ENCODE measurements at regions not wholly inside any gene's neighbourhood (a gene's known extent, or its start where the extent isn't known, plus 50 kb on each side); places are given as distances from the start of the nearest gene placed in this dataset.

DNA sequence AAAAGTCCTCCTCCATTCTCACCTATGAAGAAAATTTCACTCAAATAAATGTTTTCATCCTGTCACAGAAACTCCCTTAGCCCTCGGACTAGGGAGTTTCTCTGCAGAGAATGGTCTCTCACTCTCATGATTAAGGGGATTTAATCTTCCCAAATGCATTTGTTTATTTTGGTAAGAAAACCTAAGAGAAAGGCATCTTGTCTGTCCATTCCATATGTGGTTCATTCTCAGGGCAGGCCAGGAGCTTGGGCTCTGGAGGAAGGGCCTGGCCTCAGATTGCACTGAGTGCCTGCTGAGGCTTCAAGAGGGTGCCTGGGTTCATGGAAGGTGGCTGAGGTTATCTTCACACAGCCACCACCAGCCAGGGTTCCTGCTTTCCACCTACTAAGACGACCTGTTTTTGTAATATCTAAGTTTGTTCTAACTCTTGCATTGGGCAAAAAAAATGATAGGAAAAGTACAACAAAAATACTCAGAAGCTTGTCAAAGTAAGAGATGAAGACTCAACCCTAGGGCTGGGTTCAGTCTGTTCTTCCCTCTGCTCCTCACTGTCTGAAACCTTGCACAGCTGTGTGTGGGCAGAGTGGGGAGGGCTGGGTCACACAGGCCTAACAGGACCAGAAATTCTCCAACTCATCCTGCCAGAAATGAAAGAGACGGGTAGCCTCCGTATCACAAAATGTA, 186.7 kb downstream of the CXCL12 start:
- peaks cover 6% of the 10 kb centered on the region for H3K27me3 Mint-ChIP-seq (ENCODE audit: low read depth)
- no peak overlapping the region for H3K4me3 Mint-ChIP-seq
- ATAC-seq (no peak), DNase-seq (no peak)
- H3K4me1 Mint-ChIP-seq (ENCODE audit: low read depth) = no peaks in the 10 kb centered on the region
- no peaks in the 10 kb centered on the region for H3K9me3 Mint-ChIP-seq
- no peaks in the 10 kb centered on the region for H3K36me3 Mint-ChIP-seq (ENCODE audit: insufficient read depth)

DNA sequence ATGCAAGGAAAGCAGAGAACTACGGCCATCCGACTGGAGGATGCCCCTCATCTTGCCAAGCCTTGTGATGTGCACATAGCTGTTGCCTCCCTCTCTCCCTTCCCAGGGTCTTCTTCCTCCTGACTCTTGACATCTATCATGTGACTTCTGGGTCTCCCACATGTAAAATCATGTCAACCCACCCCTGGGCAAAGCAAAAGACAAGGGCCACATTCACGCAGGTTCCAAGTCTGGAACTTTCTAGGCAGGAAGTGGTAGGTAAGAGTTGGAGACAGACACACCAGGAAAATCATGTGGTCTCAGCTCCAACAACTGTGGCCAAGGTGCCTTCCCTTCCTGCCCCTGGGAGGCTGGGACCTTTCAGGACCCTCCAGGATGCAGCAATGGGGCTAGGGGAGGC, 187.3 kb downstream of the CXCL12 start:
- ATAC-seq (no peak), DNase-seq (no peak)
- no peaks in the 10 kb centered on the region for H3K4me1 Mint-ChIP-seq (ENCODE audit: low read depth)
- H3K36me3 Mint-ChIP-seq (ENCODE audit: insufficient read depth) = no peaks in the 10 kb centered on the region
- no peak overlapping the region for H3K4me3 Mint-ChIP-seq
- H3K27me3 Mint-ChIP-seq (ENCODE audit: low read depth) = peaks cover 6% of the 10 kb centered on the region
- no peaks in the 10 kb centered on the region for H3K9me3 Mint-ChIP-seq

DNA sequence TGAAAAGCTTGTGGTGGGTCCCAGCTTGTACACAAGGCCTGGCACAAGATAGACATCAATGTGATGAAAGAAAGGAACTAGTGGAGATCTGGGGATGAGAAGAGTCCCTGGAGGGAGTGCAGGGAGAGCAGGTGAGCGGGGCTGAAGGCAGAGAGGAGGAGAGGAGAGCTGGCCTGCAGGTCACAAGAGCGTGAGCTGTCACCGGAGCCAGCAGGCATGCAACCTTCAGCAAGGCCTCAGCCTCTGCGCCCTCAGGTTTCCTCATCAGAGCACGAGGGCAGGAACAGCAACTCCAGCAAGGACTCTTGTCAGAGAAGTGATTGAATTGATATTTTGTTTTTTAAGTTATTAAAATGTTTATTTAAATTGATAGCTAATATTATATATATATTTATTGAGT, 188.6 kb downstream of the CXCL12 start:
- no peaks in the 10 kb centered on the region for H3K9me3 Mint-ChIP-seq
- H3K36me3 Mint-ChIP-seq (ENCODE audit: insufficient read depth) = no peaks in the 10 kb centered on the region
- peaks cover 6% of the 10 kb centered on the region for H3K27me3 Mint-ChIP-seq (ENCODE audit: low read depth)
- no peak overlapping the region for H3K4me3 Mint-ChIP-seq
- no peaks in the 10 kb centered on the region for H3K4me1 Mint-ChIP-seq (ENCODE audit: low read depth)
- DNase-seq (no peak), ATAC-seq (no peak)

DNA sequence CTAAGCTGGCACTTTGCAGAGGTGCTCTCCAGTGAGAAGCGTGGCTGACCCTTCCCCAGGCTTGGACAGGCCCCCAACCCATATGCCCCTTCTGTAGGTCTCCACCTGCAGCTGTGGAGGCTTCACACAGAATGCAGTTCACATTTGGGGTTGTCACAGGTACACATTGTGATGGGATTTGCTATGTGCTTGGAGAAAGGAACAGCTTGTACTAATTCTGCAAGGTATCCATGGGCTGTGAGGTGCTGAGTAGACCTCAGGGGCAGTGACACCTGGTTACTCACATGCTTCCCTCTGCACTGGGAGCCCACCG, 188.9 kb downstream of the CXCL12 start:
- Mint-ChIP-seq H3K4me3 (no peak overlapping the region), H3K4me1 (ENCODE audit: low read depth) (no peaks in the 10 kb centered on the region), H3K9me3 (peaks cover 2% of the 10 kb centered on the region), H3K36me3 (ENCODE audit: insufficient read depth) (no peaks in the 10 kb centered on the region), H3K27me3 (ENCODE audit: low read depth) (peaks cover 6% of the 10 kb centered on the region)
- ATAC-seq = no peak
- no peak for DNase-seq

DNA sequence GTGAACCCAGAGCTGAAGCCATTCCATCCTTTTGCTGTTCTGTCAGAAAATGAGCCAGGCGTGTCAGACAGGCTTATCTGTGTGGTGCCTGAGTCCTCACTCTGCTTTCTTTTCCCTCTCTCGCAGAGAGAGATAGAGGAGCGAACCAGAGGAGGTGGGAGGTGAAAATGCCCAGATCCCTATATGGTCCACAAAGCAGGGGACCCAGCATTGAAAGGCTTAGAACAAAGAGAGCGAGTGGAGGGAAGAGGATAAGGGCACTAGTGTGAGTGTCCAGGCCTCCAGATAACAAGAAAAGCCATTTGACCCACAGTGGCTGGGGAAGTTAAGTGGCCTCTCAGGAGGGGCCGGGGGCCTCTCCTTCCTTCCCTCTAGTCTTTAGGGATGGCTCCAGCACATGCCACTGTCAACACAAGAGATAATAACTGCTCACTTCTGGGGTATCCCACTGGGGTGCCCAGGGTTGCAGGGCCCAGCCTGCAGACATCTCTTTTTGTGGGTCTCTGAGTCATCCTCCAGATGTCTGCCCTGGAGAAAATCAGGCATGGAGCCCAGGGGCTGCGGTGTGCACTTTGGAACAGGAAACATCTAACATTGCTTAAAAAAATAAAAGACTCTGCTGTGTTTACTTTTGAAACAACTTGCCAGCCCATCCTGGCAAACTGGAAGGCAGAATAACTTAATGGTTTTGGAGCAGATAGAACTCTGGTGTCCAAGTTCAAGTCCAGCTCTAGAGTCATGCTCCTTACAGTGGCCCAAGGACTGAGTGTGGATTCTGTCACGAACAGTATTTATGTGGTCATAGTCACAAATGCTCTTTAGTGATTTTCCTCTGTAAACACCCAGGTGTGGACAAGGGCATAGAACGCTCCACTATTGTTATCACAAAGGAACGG, 189.5 kb downstream of the CXCL12 start:
- DNase-seq (no peak), ATAC-seq (no peak)
- H3K4me1 Mint-ChIP-seq (ENCODE audit: low read depth) = no peaks in the 10 kb centered on the region
- H3K27me3 Mint-ChIP-seq (ENCODE audit: low read depth) = peaks cover 6% of the 10 kb centered on the region
- H3K9me3 Mint-ChIP-seq = peaks cover 5% of the 10 kb centered on the region
- no peak overlapping the region for H3K4me3 Mint-ChIP-seq
- no peaks in the 10 kb centered on the region for H3K36me3 Mint-ChIP-seq (ENCODE audit: insufficient read depth)

DNA sequence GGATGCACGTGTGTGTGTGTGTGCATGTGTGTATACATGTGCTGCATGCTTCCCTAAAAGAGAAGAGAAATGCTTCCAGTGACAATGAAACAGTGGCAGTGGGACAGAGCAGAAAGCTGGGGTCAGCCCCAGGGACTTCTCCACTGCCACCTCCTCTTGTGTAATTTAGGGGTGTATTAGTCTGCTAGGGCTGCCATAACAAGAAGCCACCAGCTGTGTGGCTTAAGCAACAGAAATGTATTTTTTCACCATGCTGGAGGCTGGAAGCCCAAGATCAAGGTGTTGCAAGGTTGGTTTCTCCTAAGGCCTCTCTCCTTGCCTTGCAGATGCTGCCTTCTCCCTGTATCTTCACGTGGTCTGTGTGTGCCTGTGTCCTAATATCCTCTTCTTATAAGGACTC, 190.5 kb downstream of the CXCL12 start:
- Mint-ChIP-seq H3K36me3 (ENCODE audit: insufficient read depth) (no peaks in the 10 kb centered on the region), H3K27me3 (ENCODE audit: low read depth) (peaks cover 6% of the 10 kb centered on the region), H3K4me3 (no peak overlapping the region), H3K9me3 (peaks cover 5% of the 10 kb centered on the region), H3K4me1 (ENCODE audit: low read depth) (no peaks in the 10 kb centered on the region)
- ATAC-seq (no peak), DNase-seq (no peak)

DNA sequence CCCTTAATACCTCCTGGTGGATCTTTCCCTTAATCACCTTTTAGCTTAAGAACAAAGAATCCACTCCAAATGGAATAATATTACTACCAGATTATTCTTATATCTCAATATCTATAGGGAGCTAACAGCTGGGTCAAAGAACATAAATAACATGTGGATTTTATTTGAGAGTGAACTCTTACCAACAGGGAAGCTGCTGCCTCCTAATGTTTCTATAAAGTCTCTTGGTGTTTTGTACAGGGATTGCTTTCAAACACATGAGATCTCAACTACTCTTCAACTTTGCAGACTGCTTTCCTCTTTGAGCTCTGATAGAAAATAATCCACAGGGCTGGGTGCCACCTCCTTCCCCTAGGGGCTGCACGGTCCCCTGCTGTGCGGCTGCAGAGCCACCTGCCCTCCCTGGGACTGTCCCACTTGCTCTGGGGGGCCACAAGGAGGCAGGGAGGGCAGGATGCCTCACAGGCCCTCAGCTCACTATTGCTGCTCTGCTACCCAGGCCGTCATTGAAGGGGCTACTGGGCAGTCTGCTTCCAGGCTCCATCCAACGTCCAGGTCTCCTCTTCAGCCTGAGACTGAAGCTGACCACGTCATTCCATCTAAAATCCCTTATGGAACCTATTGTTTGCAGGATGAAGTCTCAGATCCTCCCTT, 191.2 kb downstream of the CXCL12 start:
- H3K36me3 Mint-ChIP-seq (ENCODE audit: insufficient read depth) = no peaks in the 10 kb centered on the region
- peaks cover 6% of the 10 kb centered on the region for H3K27me3 Mint-ChIP-seq (ENCODE audit: low read depth)
- H3K4me1 Mint-ChIP-seq (ENCODE audit: low read depth) = no peaks in the 10 kb centered on the region
- H3K4me3 Mint-ChIP-seq = no peak overlapping the region
- peaks cover 5% of the 10 kb centered on the region for H3K9me3 Mint-ChIP-seq
- ATAC-seq (no peak), DNase-seq (no peak)

DNA sequence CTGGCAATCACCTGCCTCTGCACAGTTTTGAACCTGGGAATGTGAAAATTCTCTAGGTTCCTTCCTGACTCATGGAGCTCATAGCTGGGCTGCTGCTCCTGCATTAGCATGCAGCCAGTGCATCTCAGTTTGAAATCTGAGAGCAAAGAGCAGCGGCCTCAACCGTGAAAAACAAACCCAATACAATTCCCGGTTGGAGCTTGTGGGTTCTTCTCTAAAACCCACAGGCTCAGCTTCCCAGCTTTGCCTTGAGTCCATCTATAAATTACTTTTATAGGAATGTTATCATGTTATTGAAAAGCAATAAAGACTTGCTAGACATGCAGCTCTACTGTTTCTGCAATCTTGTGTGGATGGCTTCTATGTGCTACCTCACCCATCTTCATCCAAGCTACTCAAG, 191.7 kb downstream of the CXCL12 start:
- peaks cover 6% of the 10 kb centered on the region for H3K27me3 Mint-ChIP-seq (ENCODE audit: low read depth)
- H3K9me3 Mint-ChIP-seq = peaks cover 5% of the 10 kb centered on the region
- H3K4me3 Mint-ChIP-seq = no peak overlapping the region
- H3K36me3 Mint-ChIP-seq (ENCODE audit: insufficient read depth) = no peaks in the 10 kb centered on the region
- ATAC-seq (no peak), DNase-seq (no peak)
- H3K4me1 Mint-ChIP-seq (ENCODE audit: low read depth) = no peaks in the 10 kb centered on the region

DNA sequence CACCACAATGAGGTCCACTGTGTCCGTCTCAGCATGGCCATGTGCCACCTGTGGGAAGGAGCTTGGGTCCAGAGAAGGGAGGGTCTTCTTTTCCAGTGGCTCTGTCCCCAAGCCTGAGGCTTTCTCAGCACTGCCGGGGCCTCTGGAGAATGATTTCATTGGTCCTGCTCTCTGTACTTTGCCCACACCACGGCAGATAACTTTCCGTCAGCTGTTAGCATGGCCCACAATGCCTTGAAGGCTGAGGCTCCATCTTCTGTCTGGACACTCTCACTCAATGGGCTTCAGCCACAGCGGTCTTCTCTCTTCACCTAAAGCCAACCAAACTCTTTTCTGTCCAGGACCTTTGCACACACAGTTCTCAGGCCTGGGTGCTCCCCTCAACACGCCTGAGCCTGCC, 192.5 kb downstream of the CXCL12 start:
- Mint-ChIP-seq H3K36me3 (ENCODE audit: insufficient read depth) (no peaks in the 10 kb centered on the region), H3K9me3 (peaks cover 5% of the 10 kb centered on the region), H3K4me3 (no peak overlapping the region), H3K4me1 (ENCODE audit: low read depth) (no peaks in the 10 kb centered on the region), H3K27me3 (ENCODE audit: low read depth) (peaks cover 6% of the 10 kb centered on the region)
- ATAC-seq (no peak), DNase-seq (no peak)

DNA sequence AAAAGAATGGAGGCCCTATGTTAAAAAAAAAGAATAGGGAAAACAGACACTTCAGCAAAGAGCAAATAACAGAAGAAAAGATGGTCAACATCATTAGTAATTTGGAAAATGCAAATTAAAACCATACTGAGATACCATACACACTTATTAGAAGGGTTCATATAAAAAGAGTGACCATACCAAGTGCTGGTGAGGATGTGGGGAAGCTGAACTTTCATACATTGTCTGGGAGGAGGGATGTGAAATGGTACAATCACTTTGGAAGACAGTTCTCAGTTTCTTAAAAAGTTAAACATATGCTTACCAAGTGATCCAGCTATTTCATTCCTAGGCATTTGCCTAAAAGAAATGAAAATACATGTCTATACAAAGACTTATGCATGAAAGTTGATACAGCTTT, 194.4 kb downstream of the CXCL12 start:
- Mint-ChIP-seq H3K27me3 (ENCODE audit: low read depth) (no peaks in the 10 kb centered on the region), H3K9me3 (peaks cover 5% of the 10 kb centered on the region), H3K4me3 (no peak overlapping the region), H3K4me1 (ENCODE audit: low read depth) (no peaks in the 10 kb centered on the region), H3K36me3 (ENCODE audit: insufficient read depth) (no peaks in the 10 kb centered on the region)
- DNase-seq (no peak), ATAC-seq (no peak)

DNA sequence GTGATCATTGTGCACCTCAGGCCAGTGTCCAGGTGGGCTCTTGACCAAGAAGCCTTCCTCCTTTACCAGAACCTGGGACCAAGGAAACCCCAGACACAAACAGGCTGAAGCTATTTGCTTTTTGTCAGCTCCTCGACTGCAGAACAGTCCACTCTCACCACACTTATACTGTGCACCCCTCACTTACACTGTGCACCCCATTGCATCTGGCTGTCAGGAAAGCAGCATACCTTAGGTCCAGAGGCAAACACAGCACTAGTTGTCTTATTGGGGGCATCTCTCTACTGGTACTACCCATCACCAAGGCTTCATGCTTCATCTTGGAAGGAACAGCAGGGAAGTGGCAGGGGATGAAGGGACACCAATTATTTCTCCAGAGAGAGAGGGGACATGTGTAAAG, 198.1 kb downstream of the CXCL12 start:
- DNase-seq (no peak), ATAC-seq (no peak)
- H3K4me3 Mint-ChIP-seq = no peak overlapping the region
- no peaks in the 10 kb centered on the region for H3K36me3 Mint-ChIP-seq (ENCODE audit: insufficient read depth)
- H3K4me1 Mint-ChIP-seq (ENCODE audit: low read depth) = no peaks in the 10 kb centered on the region
- peaks cover 5% of the 10 kb centered on the region for H3K9me3 Mint-ChIP-seq
- H3K27me3 Mint-ChIP-seq (ENCODE audit: low read depth) = no peaks in the 10 kb centered on the region

DNA sequence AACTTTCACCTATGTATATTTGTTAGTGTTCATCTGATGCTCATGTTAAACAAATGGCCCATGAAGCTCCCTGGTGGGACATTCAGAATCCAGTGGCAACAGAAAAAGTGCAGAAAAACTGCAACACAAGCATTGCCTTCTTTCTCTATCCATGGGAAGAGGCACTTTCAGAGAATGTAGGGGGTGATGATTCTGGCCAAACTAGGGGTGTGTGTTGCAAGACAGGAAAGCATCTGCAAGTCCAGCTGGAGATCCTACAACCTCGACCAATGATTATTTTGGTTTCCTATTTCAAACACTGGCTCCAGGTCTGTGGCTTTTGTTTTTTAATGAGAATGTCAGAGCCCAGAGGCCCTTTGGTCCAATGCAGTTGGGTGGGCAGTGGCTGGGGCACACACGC, 198.7 kb downstream of the CXCL12 start:
- H3K4me3 Mint-ChIP-seq = no peak overlapping the region
- no peaks in the 10 kb centered on the region for H3K36me3 Mint-ChIP-seq (ENCODE audit: insufficient read depth)
- peaks cover 4% of the 10 kb centered on the region for H3K9me3 Mint-ChIP-seq
- no peaks in the 10 kb centered on the region for H3K27me3 Mint-ChIP-seq (ENCODE audit: low read depth)
- ATAC-seq (no peak), DNase-seq (no peak)
- H3K4me1 Mint-ChIP-seq (ENCODE audit: low read depth) = no peaks in the 10 kb centered on the region

DNA sequence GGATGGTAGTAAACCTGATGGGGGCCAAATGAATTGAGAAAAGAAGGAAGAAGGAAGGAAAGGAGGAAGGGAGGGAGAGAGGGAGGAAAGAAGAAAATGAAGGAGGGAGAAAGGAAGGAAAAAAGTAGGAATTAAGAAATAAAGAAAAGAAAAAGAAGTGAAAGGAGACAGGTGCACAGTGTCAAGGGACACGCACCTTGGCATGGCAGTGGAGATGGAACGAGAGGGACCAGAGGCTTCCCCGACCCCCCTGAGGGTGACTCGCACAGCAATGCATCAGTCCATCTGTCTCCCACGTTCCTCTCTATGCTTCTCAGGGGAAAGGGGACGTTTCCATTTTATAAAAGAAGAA, 199.6 kb downstream of the CXCL12 start:
- H3K4me1 Mint-ChIP-seq (ENCODE audit: low read depth) = no peaks in the 10 kb centered on the region
- no peak overlapping the region for H3K4me3 Mint-ChIP-seq
- H3K27me3 Mint-ChIP-seq (ENCODE audit: low read depth) = no peaks in the 10 kb centered on the region
- ATAC-seq (no peak), DNase-seq (no peak)
- no peaks in the 10 kb centered on the region for H3K36me3 Mint-ChIP-seq (ENCODE audit: insufficient read depth)
- no peaks in the 10 kb centered on the region for H3K9me3 Mint-ChIP-seq

DNA sequence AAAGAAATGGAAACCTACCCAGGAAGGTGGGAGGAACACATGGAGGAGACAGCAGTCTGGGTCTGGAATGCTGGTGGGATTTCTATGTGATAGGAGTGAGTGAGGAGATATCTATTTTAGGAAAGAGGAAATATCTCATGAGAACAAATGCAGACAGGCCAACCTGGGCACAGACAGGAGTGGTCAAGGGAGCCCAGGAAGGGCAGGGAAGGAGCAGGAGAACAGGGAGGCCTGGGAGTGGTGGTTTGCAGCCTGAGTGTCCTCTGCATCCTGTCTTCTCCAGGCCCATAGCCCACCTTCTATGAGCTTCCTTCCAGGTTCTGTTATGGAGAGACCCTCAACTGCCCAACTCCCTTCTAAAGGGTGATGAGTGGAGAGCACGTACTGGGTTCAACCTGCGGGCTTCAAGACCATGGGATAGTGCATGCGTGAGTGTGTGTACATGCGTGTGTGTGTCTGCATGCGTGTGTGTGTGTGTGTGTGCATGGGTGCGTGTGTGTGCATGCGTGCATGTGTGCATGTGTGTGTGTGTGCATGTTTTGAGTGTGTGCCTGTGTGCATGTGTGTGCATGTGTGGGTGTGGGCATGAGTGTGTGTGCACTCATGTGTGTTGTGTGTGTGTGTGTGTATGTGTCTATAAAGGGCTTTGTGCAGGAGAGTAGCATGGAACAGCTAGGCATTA, 200.1 kb downstream of the CXCL12 start:
- Mint-ChIP-seq H3K36me3 (ENCODE audit: insufficient read depth) (no peaks in the 10 kb centered on the region), H3K4me3 (peak overlapping the region; percentile 11), H3K4me1 (ENCODE audit: low read depth) (no peaks in the 10 kb centered on the region), H3K27me3 (ENCODE audit: low read depth) (no peaks in the 10 kb centered on the region), H3K9me3 (no peaks in the 10 kb centered on the region)
- DNase-seq = no peak
- no peak for ATAC-seq
